Right lung (tissue), 2 donors: ENCODE measurements at regions not wholly inside any gene's neighbourhood (a gene's known extent, or its start where the extent isn't known, plus 50 kb on each side); places are given as distances from the start of the nearest gene placed in this dataset.

ENCODE experiments used
- DNase-seq, 2 donors: peaks; one replicate each; pipeline ENCODE4 v3.0.0-alpha.2; 2013

- no peak for DNase-seq
Measured at GRCh38 chr2:163834841-163835240, 99.0 kb upstream of the FIGN start.

GRCh38 chr2:163834221-163834620 is 98.4 kb upstream of the FIGN start:
- DNase-seq = no peak

- DNase-seq = no peak
Measured at GRCh38 chr2:163828771-163829170, 93.0 kb upstream of the FIGN start.

GRCh38 chr2:163822033-163822432 is 86.2 kb upstream of the FIGN start:
- no peak for DNase-seq

- no peak for DNase-seq
Measured at GRCh38 chr2:163812926-163813520, 77.2 kb upstream of the FIGN start.

- no peak for DNase-seq
Measured at GRCh38 chr2:163808406-163808805, 72.6 kb upstream of the FIGN start.

- DNase-seq = no peak
Measured at GRCh38 chr2:163802284-163802683, 66.5 kb upstream of the FIGN start.

GRCh38 chr2:163801486-163801885 is 65.7 kb upstream of the FIGN start:
- no peak for DNase-seq

GRCh38 chr2:163800951-163801381 is 65.2 kb upstream of the FIGN start:
- no peak for DNase-seq

GRCh38 chr2:163799807-163800206 is 64.0 kb upstream of the FIGN start:
- DNase-seq = no peak

- DNase-seq = no peak
Measured at GRCh38 chr2:163794635-163795034, 58.8 kb upstream of the FIGN start.
